B cell (primary cell): ENCODE measurements at regions not wholly inside any gene's neighbourhood (a gene's known extent, or its start where the extent isn't known, plus 50 kb on each side); places are given as distances from the start of the nearest gene placed in this dataset.

ENCODE experiments used
- ATAC-seq: fragments of 200-7000 bp; cut with Tn5 transposase; one replicate; pipeline ENCODE4 v1.10.0; 2021; ENCODE audit warnings: low read depth, mild to moderate bottlenecking, moderate number of reproducible peaks, moderate library complexity
- CTCF ChIA-PET: fragments of 350-600 bp; sonication (Branson Sonifier 250); formaldehyde crosslinking; loops from one replicate; lab custom pipeline; 2021; ENCODE audit warnings: antibody characterized with exemption, inconsistent platforms; lab: Charles Lee
- POLR2A ChIA-PET: fragments of 350-600 bp; sonication (Branson Sonifier 250); formaldehyde crosslinking; loops from one replicate; lab custom pipeline; 2021; ENCODE audit warnings: antibody characterized with exemption; lab: Charles Lee
- DNase-seq: peaks from one replicate; pipeline ENCODE4 v3.0.0; 2013
- H2AFZ ChIP-seq: 2 replicates; pipeline ENCODE4 v1.6.1; 2012; ENCODE audit warnings: mild to moderate bottlenecking, low read depth, low read length; ENCODE audit not compliant: insufficient read depth, poor library complexity, severe bottlenecking
- H3K27ac ChIP-seq, 2 donors: 1 replicate in 1 of 2; 2 replicates in 1 of 2; pipeline ENCODE4 v1.5.1; 2012 to 2013; ENCODE audit warnings: low read length in 2 of 2, mild to moderate bottlenecking in 2 of 2, moderate library complexity in 1 of 2
- H3K27me3 ChIP-seq, 4 experiments: fragments of 200-600 bp in 1 of 4; sonication (generic) in 1 of 4; replicated peaks in 1 of 4; 1 replicate in 2 of 4; 2 replicates in 2 of 4; pipeline versions ENCODE4 v1.6.1 to v1.7.0; 2013 to 2016; ENCODE audit warnings: low read length in 3 of 4, mild to moderate bottlenecking in 2 of 4, mixed read lengths in 1 of 4, moderate library complexity in 1 of 4; ENCODE audit not compliant: insufficient read depth in 4 of 4, control insufficient read depth in 3 of 4; ENCODE audit errors: control extremely low read depth in 1 of 4
- H3K36me3 ChIP-seq, 2 experiments: replicated peaks in 1 of 2; 1 replicate in 1 of 2; 2 replicates in 1 of 2; pipeline versions ENCODE4 v1.6.1 to v1.7.1; 2013; ENCODE audit warnings: low read length in 1 of 2; ENCODE audit not compliant: insufficient read depth in 2 of 2, control insufficient read depth in 1 of 2; ENCODE audit errors: control extremely low read depth in 1 of 2, extremely low read depth in 1 of 2
- H3K4me1 ChIP-seq, 2 donors: fragments of 200-600 bp in 1 of 2; sonication (generic) in 1 of 2; 1 replicate in 1 of 2; 2 replicates in 1 of 2; pipeline versions ENCODE4 v1.5.1 to v1.6.1; 2013 to 2017; ENCODE audit warnings: low read length in 2 of 2; ENCODE audit not compliant: control insufficient read depth in 2 of 2, insufficient read depth in 2 of 2
- H3K4me2 ChIP-seq: replicated peaks from 2 replicates; pipeline ENCODE3; 2012; ENCODE audit warnings: mild to moderate bottlenecking, low read depth, low read length; ENCODE audit not compliant: poor library complexity, severe bottlenecking
- H3K4me3 ChIP-seq, 5 experiments: fragments of 200-600 bp in 1 of 5; sonication (generic) in 1 of 5; 1 replicate in 3 of 5; 2 replicates in 2 of 5; pipeline versions ENCODE4 v1.5.1 to v1.7.0; 2011 to 2016; ENCODE audit warnings: low read length in 4 of 5, mild to moderate bottlenecking in 4 of 5, low read depth in 2 of 5, control low read depth in 1 of 5, moderate library complexity in 1 of 5; ENCODE audit not compliant: insufficient read depth in 1 of 5; ENCODE audit errors: control extremely low read depth in 1 of 5, extremely low read depth in 1 of 5
- H3K79me2 ChIP-seq: fragments of 200-600 bp; sonication (generic); one replicate; pipeline ENCODE4 v1.6.0; 2016; ENCODE audit warnings: low read length; ENCODE audit not compliant: control insufficient read depth, insufficient read depth
- H3K9ac ChIP-seq: fragments of 200-600 bp; sonication (generic); 2 replicates; pipeline ENCODE4 v1.6.1; 2017; ENCODE audit warnings: mild to moderate bottlenecking, low read length, moderate library complexity
- H3K9me3 ChIP-seq, 3 donors: one replicate each; pipeline versions ENCODE4 v1.6.1 to v1.7.1; 2013; ENCODE audit warnings: low read length in 2 of 3; ENCODE audit not compliant: control insufficient read depth in 2 of 3, insufficient read depth in 1 of 3; ENCODE audit errors: control extremely low read depth in 1 of 3
- H4K20me1 ChIP-seq: 2 replicates; pipeline ENCODE4 v1.6.0; 2012; ENCODE audit warnings: mild to moderate bottlenecking, low read length; ENCODE audit not compliant: insufficient read depth, control insufficient read depth, poor library complexity, severe bottlenecking
- H3K27ac Mint-ChIP-seq: one replicate; pipeline ENCODE4 v1.8.0; 2021; ENCODE audit warnings: mixed read lengths
- H3K27me3 Mint-ChIP-seq: one replicate; pipeline ENCODE4 v1.8.0; 2021; ENCODE audit warnings: mixed read lengths
- H3K4me1 Mint-ChIP-seq: one replicate; pipeline ENCODE4 v1.8.0; 2021; ENCODE audit warnings: mixed read lengths
- H3K4me3 Mint-ChIP-seq: one replicate; pipeline ENCODE4 v1.8.0; 2021; ENCODE audit warnings: mixed read lengths
- H3K9me3 Mint-ChIP-seq: one replicate; pipeline ENCODE4 v1.8.0; 2022; ENCODE audit warnings: mixed read lengths; ENCODE audit not compliant: insufficient read depth
- EZH2 ChIP-seq: IDR thresholded peaks from 2 replicates; pipeline ENCODE4 v1.6.1; 2012; ENCODE audit warnings: borderline replicate concordance, low read depth, mild to moderate bottlenecking, moderate library complexity, low read length; ENCODE audit not compliant: insufficient read depth, poor library complexity, severe bottlenecking
- WGBS: methylation state at CpG from one replicate; pipeline ENCODE4 v1.1.5; 2013; ENCODE audit warnings: missing lambda C conversion rate; ENCODE audit not compliant: insufficient coverage; 5-methylcytosine and 5-hydroxymethylcytosine counted together
- intact Hi-C: fragments of 100-400 bp; cut with micrococcal nuclease; formaldehyde crosslinking; loops from one replicate; pipeline ENCODE4 v1.10.0; 2022
- TF ChIP-seq, protein P1 (sequence below): fragments of 200-600 bp; IDR thresholded peaks from one replicate; pipeline ENCODE4 v1.8.0; 2022; ENCODE audit warnings: antibody characterized with exemption, mild to moderate bottlenecking

GRCh38 chr11:13140873-13141655, 131.9 kb downstream of the RASSF10 start:
- DNase-seq (no peak), ATAC-seq (no peak)
- H3K36me3 ChIP-seq = no peaks in the 10 kb centered on the region
- H3K79me2 ChIP-seq = no peaks in the 10 kb centered on the region
- H3K9ac ChIP-seq = no peak overlapping the region
- Mint-ChIP-seq H3K9me3 (peaks cover 2% of the 10 kb centered on the region), H3K4me3 (no peak overlapping the region), H3K27me3 (peaks cover 20% of the 10 kb centered on the region), H3K27ac (no peak overlapping the region), H3K4me1 (no peaks in the 10 kb centered on the region)
- WGBS = 95% methylated on average over 5 of the region's 10 CpGs
- no peak overlapping the region for H3K4me3 ChIP-seq
- no peaks in the 10 kb centered on the region for H4K20me1 ChIP-seq
- H3K27me3 ChIP-seq = peaks cover 0 to 3% (median 0%) of the 10 kb centered on the region in 4 experiments
- TF ChIP-seq EZH2 = no peak
- TF ChIP-seq, protein P1, sequence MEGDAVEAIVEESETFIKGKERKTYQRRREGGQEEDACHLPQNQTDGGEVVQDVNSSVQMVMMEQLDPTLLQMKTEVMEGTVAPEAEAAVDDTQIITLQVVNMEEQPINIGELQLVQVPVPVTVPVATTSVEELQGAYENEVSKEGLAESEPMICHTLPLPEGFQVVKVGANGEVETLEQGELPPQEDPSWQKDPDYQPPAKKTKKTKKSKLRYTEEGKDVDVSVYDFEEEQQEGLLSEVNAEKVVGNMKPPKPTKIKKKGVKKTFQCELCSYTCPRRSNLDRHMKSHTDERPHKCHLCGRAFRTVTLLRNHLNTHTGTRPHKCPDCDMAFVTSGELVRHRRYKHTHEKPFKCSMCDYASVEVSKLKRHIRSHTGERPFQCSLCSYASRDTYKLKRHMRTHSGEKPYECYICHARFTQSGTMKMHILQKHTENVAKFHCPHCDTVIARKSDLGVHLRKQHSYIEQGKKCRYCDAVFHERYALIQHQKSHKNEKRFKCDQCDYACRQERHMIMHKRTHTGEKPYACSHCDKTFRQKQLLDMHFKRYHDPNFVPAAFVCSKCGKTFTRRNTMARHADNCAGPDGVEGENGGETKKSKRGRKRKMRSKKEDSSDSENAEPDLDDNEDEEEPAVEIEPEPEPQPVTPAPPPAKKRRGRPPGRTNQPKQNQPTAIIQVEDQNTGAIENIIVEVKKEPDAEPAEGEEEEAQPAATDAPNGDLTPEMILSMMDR = no peak
- ChIA-PET POLR2A (interaction anchor here (0.7 kb wide), 1 partner anchor 590 kb away, joined by 3 read pairs; no protein-coding TSS in a partner anchor), CTCF (no interaction called here)
- intact Hi-C loops = no loop called here
- H3K9me3 ChIP-seq = peaks cover 0 to 5% (median 0%) of the 10 kb centered on the region in 3 donors
- H2AFZ ChIP-seq = no peak overlapping the region
- H3K4me1 ChIP-seq = no peaks in the 10 kb centered on the region
- no peak overlapping the region for H3K27ac ChIP-seq
- H3K4me2 ChIP-seq = no peak overlapping the region
